HG03196 (cell line): ENCODE measurements at regions not wholly inside any gene's neighbourhood (a gene's known extent, or its start where the extent isn't known, plus 50 kb on each side); places are given as distances from the start of the nearest gene placed in this dataset.

Source experiments
- ATAC-seq: cut with Tn5 transposase; IDR thresholded peaks from one replicate; pipeline ENCODE4 v1.9.1; 2021; ENCODE audit not compliant: unreplicated experiment

- ATAC-seq, result no peak
Observed at GRCh38 chr10:88164471-88164870, 301.0 kb downstream of the PTEN start.

DNA sequence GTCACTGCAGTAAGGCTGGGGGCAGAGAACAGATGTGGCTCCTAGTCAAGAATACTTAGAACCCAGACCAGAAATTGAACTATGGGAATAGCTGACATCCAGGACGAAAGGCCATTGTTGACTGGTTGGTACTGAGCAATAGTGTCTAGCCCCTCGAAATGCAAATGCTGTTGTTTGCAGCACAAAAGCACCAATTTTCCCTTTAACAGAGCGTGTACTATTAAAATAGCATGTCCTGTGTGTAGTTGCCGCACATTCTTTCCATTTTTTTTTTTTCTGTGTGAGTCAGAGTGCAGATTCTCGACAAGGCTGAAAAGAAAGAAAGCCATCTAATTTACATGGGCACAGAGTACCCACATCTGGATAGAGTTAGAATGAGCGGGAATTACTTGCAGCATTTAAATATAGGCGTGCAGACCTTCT, 302.4 kb downstream of the PTEN start:
- ATAC-seq, result no peak

GRCh38 chr10:88168171-88169036, 305.0 kb downstream of the PTEN start:
- ATAC-seq, result no peak

GRCh38 chr10:88169037-88169319, 305.6 kb downstream of the PTEN start:
- ATAC-seq, result no peak

DNA sequence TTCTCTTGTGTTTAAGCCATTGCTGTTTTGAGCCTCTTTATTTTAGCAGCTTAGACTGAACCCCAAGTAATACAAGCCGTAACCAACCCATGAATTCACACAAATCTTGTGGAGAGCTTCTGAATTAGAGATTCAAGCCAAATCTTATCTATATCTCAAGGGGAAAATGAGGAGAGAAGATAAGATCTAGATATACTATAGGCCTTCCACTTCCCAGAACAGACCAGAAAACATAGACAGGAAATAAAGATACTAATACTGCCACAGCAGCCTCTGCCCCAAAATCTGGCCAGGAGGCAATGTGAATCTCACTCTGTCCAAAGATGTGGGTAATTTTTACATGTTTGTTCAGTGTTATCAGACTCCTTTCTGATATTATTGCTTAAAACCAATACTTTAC, 307.2 kb downstream of the PTEN start:
- ATAC-seq, result no peak

DNA sequence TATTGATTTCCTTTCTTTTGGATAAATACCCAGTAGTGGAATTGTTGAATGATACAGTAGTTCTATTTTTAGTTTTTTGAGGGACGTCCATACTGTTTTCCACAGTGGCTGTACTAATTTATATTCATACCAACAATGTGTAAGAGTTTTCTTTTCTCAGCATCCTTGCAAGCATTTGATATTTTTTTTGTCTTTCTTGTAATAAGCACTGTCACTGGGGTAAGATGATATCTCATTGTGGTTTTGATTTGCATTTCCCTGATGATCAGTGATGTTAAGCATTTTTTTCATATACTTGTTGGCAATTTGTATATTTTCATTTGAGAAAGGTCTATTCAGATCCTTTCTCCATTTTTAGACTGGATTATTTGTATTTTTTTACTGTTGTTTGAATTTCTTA, 308.7 kb downstream of the PTEN start:
- no peak for ATAC-seq

- no peak for ATAC-seq
Observed at GRCh38 chr10:88174391-88174790, 311.0 kb downstream of the PTEN start.

DNA sequence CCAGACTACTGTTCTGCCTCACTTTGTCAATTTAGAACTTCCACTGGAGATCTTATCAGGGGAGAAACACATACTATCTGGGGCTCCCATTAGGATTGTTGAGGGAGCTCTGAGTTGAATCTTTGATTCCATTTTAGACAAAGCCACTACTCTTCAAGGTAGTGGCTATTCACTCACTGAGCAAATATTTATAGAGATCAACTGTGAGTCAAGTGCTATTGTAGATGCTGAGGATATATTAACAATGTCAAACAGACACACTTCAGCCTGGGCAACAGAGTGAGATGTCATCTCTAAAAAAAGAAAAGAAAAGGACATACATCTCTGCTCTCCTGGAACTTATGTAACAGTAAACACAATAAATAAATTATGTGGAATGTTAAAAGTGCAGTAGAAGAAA, 315.3 kb downstream of the PTEN start:
- ATAC-seq, result no peak

GRCh38 chr10:88179831-88180230, 316.4 kb downstream of the PTEN start:
- no peak for ATAC-seq

- no peak for ATAC-seq
Observed at GRCh38 chr10:88181902-88182600, 318.6 kb downstream of the PTEN start.

GRCh38 chr10:88182601-88182930, 319.1 kb downstream of the PTEN start:
- no peak for ATAC-seq

- no peak for ATAC-seq
Observed at GRCh38 chr10:88184543-88185297, 321.3 kb downstream of the PTEN start.

DNA sequence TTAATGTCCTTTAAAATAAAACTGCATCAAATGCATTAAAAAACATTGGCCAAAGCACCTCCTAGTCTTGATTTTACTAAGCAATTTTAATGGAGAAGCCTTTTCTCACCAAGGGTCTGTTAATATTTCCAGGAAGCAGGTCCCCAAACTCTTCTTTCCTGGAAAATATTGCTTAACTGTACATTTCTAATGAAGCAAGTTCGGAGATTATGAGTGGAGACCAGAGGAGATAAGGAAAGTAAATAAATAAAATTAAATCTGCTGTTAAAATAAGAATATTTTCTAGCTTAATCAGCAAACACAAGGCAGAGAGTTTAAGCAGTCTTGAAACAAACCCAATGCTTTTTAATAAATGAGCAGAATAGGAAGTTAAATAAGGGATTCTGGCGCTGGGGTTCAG, 322.4 kb downstream of the PTEN start:
- ATAC-seq, result no peak

GRCh38 chr10:88186335-88186734, 322.9 kb downstream of the PTEN start:
- ATAC-seq, result no peak

GRCh38 chr10:88187472-88187871, 324.0 kb downstream of the PTEN start:
- no peak for ATAC-seq

DNA sequence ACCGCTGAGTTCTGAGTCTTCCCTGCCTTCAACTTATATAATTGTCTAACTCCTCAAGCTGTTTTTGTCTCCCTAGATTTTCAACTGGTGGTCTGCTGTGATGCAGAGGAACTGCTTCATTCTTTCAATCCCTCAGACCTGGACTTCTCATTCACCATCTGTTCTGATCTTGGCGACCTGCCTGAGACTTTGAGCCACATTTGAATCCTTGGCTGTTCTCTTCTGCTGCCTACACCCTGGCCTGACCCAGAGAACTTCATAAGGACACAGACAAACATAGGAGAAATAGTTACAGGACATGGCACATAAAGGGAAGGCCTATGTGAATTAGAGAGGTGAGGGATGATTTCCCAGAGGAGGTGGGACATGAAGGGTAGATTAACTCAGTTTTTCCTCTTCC, 326.7 kb downstream of the PTEN start:
- no peak for ATAC-seq

DNA sequence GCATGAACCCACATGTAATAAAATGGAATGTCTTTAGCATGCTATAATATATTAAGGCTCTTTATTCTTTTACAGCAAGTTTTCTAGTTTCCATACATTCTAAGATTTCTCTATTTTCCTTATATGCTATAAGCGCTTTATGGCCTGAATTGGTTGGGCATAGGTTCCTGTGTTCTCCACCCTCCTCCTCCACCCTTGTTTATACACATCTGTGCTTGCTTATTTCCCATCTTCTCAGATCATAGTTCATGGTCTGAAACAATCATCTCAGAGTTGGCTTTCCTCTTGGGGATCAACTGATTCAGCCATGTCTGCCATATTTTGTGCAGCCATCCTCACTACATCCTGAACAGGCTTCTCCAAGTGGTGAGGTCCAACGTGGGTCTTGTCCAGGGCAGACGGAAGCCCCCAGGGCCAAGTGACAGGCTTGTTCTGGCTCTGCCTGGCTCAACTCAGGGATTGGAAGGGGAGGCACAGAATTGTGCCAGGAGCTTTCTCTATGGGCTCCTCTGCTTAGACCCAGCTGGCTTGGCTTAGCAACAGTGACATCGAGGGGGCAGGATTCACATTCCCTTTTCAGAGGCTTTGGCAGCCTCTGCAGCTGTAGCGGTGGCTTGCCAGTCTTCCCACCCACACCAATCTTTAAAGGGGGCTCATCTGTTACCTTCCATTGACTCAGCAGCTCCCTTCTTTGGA, 327.3 kb downstream of the PTEN start:
- no peak for ATAC-seq

DNA sequence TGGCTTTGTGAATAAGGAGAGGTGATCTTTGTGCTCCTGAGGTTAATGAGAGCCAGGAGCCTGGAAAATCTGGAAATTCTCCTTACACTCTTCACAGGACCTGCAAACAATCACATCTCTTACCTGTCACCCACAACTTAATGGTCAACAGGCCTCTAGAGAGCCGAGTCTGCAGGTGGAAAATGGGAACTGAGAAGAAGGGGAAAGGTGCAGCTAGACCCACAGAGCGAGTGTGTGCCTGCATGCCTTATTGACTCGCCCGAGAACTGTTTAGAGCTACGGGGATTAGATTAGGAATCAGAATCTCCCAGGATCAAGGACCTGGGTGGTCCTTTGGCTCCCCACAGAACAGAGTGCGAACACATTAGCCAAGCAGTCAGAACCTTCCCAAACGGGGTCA, 329.6 kb downstream of the PTEN start:
- no peak for ATAC-seq

- ATAC-seq, result no peak
Observed at GRCh38 chr10:88194041-88194887, 330.8 kb downstream of the PTEN start.

- no peak for ATAC-seq
Observed at GRCh38 chr10:88194961-88195367, 331.5 kb downstream of the PTEN start.

GRCh38 chr10:88195841-88196240, 332.4 kb downstream of the PTEN start:
- ATAC-seq, result no peak
